Psoas muscle (tissue), 7 donors: ENCODE measurements at regions not wholly inside any gene's neighbourhood (a gene's known extent, or its start where the extent isn't known, plus 50 kb on each side); places are given as distances from the start of the nearest gene placed in this dataset.

Experiments
- ATAC-seq, 4 donors: fragments of 200-7000 bp; cut with Tn5 transposase; one replicate each; pipeline ENCODE4 v1.9.1; 2020; ENCODE audit warnings: moderate library complexity in 3 of 4, mild to moderate bottlenecking in 2 of 4
- DNase-seq, 2 donors: peaks; one replicate each; pipeline ENCODE4 v3.0.0-alpha.2; 2020
- H3K27ac ChIP-seq: fragments of 200-600 bp; one replicate; pipeline ENCODE4 v1.8.0; 2022
- H3K27me3 ChIP-seq, 3 donors: fragments of 200-600 bp in 1 of 3; one replicate each; pipeline versions ENCODE4 v1.6.1 to v1.8.0; 2013 to 2022; ENCODE audit warnings: low read length in 2 of 3, mild to moderate bottlenecking in 2 of 3, moderate library complexity in 1 of 3; ENCODE audit not compliant: insufficient read depth in 3 of 3
- H3K36me3 ChIP-seq, 2 donors: fragments of 200-600 bp in 1 of 2; one replicate each; pipeline versions ENCODE4 v1.6.1 to v1.8.0; 2013 to 2022; ENCODE audit warnings: low read depth in 1 of 2, mild to moderate bottlenecking in 1 of 2, moderate library complexity in 1 of 2; ENCODE audit not compliant: insufficient read depth in 1 of 2
- H3K4me1 ChIP-seq: fragments of 200-600 bp; one replicate; pipeline ENCODE4 v1.8.0; 2022
- H3K4me3 ChIP-seq: fragments of 200-600 bp; one replicate; pipeline ENCODE4 v1.8.0; 2022; ENCODE audit warnings: mild to moderate bottlenecking
- H3K9me3 ChIP-seq: fragments of 200-600 bp; one replicate; pipeline ENCODE4 v1.8.0; 2022
- WGBS, 3 donors: extraction: QIAGEN DNeasy Blood & Tissue Kit; methylation state at CpG; one replicate each; pipeline versions ENCODE4 v1.1.6 to v1.1.7; 2013; 5-methylcytosine and 5-hydroxymethylcytosine counted together
- intact Hi-C, 2 donors: fragments of 100-400 bp; cut with DNase I; formaldehyde crosslinking; loops; one replicate each; pipeline versions ENCODE4 v1.11.0 to v1.14.2; 2022
- TF ChIP-seq, protein P1 (sequence below): fragments of 200-600 bp; IDR thresholded peaks from one replicate; pipeline ENCODE4 v1.8.0; 2022; ENCODE audit warnings: antibody characterized with exemption
- donor health status: healthy with polysubstance abuse.
- donor health status: DM: no; HTN: no; CAD: no; lungs with moderate emphysema.
- donor health status: Bipolar disorder and iron deficiency.
- donor health status: healthy.
- donor health status: DM: yes; HTN: yes; CAD: no.
- donor health status: DM: no; HTN: no; CAD: no.
- donor health status: DM: yes; HTN: yes; CAD: no.

DNA sequence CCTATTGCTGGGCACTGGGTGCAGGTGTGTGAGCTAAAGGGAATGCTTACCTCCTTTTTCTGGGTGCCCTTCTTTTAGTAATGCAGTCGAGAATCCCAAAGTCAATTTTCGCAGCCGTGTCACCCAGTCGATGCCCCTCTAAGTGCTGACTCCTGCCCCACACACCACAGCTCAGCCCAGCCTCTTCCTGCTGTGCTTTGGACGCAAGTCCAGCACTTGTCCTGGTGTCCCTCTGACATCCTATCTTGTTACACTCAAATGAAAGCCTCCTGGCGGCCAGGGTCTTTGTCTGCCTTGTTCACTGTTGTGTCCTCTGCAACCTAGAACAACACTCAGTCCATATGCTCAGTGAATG, 58.5 kb upstream of the RUNX3 start:
- WGBS, 3 donors = 79 to 84% (median 81%) methylated on average over 6 of the region's 6 CpGs
- no peak overlapping the region for H3K27ac ChIP-seq
- no peaks in the 10 kb centered on the region for H3K4me1 ChIP-seq
- no peaks in the 10 kb centered on the region for H3K9me3 ChIP-seq
- TF ChIP-seq, protein P1, sequence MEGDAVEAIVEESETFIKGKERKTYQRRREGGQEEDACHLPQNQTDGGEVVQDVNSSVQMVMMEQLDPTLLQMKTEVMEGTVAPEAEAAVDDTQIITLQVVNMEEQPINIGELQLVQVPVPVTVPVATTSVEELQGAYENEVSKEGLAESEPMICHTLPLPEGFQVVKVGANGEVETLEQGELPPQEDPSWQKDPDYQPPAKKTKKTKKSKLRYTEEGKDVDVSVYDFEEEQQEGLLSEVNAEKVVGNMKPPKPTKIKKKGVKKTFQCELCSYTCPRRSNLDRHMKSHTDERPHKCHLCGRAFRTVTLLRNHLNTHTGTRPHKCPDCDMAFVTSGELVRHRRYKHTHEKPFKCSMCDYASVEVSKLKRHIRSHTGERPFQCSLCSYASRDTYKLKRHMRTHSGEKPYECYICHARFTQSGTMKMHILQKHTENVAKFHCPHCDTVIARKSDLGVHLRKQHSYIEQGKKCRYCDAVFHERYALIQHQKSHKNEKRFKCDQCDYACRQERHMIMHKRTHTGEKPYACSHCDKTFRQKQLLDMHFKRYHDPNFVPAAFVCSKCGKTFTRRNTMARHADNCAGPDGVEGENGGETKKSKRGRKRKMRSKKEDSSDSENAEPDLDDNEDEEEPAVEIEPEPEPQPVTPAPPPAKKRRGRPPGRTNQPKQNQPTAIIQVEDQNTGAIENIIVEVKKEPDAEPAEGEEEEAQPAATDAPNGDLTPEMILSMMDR = no peak
- intact Hi-C loops = no loop called here
- peaks cover 0 to 12% (median 4%) of the 10 kb centered on the region in 3 donors for H3K27me3 ChIP-seq
- H3K36me3 ChIP-seq = no peaks in the 10 kb centered on the region
- H3K4me3 ChIP-seq = no peak overlapping the region
- no peak for DNase-seq
- no peak for ATAC-seq

- H3K27me3 ChIP-seq = peaks cover 0 to 12% (median 4%) of the 10 kb centered on the region in 3 donors
These were observed 57.9 kb upstream of the RUNX3 start for GRCh38 chr1:24987875-24988557.

GRCh38 chr1:24987424-24987823, 57.3 kb upstream of the RUNX3 start:
- H3K27ac ChIP-seq = no peak overlapping the region
- peaks cover 0 to 12% (median 4%) of the 10 kb centered on the region in 3 donors for H3K27me3 ChIP-seq
- ATAC-seq (no peak), DNase-seq (peak in 1 of 2 donors; percentile 45)
- H3K36me3 ChIP-seq = no peaks in the 10 kb centered on the region
- no peak overlapping the region for H3K4me3 ChIP-seq
- TF ChIP-seq, protein P1 = no peak
- no peaks in the 10 kb centered on the region for H3K9me3 ChIP-seq
- intact Hi-C loops = no loop called here
- WGBS, 3 donors = 94 to 95% (median 94%) methylated on average over 11 of the region's 11 CpGs
- H3K4me1 ChIP-seq = no peaks in the 10 kb centered on the region

More at GRCh38 chr1:24987875-24988557, 57.9 kb upstream of the RUNX3 start:
- Histone ChIP-seq H3K36me3 (no peaks in the 10 kb centered on the region), H3K4me1 (no peaks in the 10 kb centered on the region), H3K27ac (no peak overlapping the region), H3K4me3 (no peak overlapping the region), H3K9me3 (no peaks in the 10 kb centered on the region)
- WGBS, 3 donors = 72 to 76% (median 75%) methylated on average over 5 of the region's 5 CpGs
- DNase-seq = no peak
- no peak for ATAC-seq
- intact Hi-C loops = no loop called here
- TF ChIP-seq, protein P1 = no peak

GRCh38 chr1:24986372-24986965, 56.4 kb upstream of the RUNX3 start:
- 16 to 26% (median 23%) methylated on average over 2 of the region's 2 CpGs for WGBS, 3 donors

More at GRCh38 chr1:24986372-24986965, 56.4 kb upstream of the RUNX3 start:
- ATAC-seq = no peak
- TF ChIP-seq, protein P1 = no peak
- Histone ChIP-seq H3K36me3 (no peaks in the 10 kb centered on the region), H3K27me3 (peaks cover 0 to 12% (median 0%) of the 10 kb centered on the region in 3 donors), H3K9me3 (no peaks in the 10 kb centered on the region), H3K4me3 (no peak overlapping the region), H3K27ac (no peak overlapping the region), H3K4me1 (no peaks in the 10 kb centered on the region)
- intact Hi-C loops = no loop called here
- DNase-seq = peak in 1 of 2 donors; percentile 39
